ENCODE measurements at regions not wholly inside any gene's neighbourhood (a gene's known extent, or its start where the extent isn't known, plus 50 kb on each side); places are given as distances from the start of the nearest gene placed in this dataset.

DNA sequence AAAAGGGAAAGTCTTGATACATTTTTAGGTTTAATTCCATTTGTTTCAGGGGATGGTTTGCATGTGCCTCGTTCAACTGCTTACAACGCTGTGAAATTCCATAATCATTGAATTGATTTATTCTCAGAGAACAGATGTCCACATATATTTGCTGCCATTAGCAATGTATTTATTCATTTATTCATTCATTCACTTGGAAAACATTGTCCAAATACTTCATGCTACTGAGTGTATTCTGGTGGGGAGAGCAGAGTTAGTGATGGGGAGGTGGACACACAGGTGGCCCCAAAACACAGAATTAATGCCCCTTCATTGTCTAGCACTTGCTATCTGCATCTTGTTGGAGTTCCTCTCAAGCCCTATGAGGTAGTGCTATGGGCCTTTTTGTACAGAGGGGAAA is 141.2 kb upstream of the PARP11 start:
- no peak overlapping the region for H3K4me3 Mint-ChIP-seq
- H3K9me3 Mint-ChIP-seq = no peaks in the 10 kb centered on the region
- no peaks in the 10 kb centered on the region for H3K36me3 Mint-ChIP-seq (ENCODE audit: low read depth)
- no peak overlapping the region for H3K27ac Mint-ChIP-seq
- no peaks in the 10 kb centered on the region for H3K27me3 Mint-ChIP-seq
- DNase-seq = no peak
- H3K4me1 Mint-ChIP-seq = no peaks in the 10 kb centered on the region
- no peak for ATAC-seq

DNA sequence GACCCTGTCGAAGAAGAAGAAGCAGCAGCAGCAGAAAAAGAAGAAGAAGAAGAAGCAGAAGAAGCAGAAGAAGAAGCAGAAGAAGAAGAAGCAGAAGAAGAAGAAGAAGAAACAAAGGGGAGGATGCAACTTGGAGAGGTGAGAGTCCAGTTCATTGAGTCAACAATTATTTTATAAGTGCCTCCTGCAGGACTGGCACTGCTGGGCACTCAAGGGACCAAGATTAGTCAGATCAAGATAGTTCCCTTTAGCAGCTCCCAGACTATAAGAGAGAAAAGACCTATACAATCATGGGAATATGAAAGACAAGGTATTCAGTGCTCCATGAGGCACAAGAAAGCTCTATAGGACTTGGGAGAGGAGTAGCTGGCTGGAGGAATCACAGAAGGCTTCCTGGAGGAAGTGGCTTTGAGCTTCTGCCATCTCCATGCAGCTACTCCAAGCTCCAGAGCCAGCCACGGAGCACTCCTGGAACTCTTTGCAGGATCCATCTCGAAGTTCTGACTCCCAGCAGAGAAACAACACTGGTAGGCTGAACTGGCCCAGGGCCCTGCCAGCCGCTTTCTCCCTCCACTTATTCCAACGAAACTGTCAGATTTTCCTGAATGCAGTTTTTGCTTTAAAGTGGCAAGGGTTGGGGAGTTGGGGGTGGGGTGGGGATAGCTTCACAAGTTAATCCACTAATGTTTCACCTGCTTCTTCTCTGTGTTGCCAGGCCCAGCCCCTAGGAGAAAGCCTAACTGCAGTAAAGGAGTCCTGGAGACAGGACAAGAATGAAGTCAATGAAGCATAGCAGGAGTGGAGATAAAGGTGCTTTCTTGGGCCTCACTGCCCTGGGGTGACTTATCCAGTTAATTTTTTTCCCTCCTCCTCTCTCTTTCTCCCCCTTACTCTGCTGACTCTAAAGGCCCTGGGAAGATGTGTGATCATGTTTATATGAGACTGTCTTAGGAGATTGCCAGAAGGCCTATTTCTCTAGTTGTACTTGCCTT is 140.1 kb upstream of the PARP11 start:
- Mint-ChIP-seq H3K27ac (no peak overlapping the region), H3K4me1 (no peaks in the 10 kb centered on the region), H3K27me3 (no peaks in the 10 kb centered on the region), H3K9me3 (no peaks in the 10 kb centered on the region), H3K36me3 (ENCODE audit: low read depth) (no peaks in the 10 kb centered on the region), H3K4me3 (no peak overlapping the region)
- no peak for ATAC-seq
- DNase-seq = no peak

DNA sequence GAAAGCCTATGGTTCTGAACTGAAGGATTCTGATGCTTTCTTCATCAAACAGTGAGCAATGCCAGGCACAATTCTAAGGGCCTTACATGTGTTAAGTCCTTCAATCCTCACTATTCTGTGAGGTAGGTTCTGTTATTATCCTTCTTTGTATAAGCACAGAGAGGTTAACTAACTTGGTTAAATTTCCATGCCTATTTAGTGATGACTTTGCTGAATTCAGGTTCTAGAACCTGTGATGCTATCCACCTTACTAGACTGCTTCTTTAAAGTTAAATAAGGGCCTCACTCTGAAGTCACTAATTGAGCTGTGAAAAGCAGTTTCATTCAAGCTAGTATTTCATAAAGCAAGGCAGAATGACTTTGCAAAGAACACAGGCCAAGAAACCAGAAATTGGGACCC is 138.9 kb upstream of the PARP11 start:
- no peak overlapping the region for H3K4me3 Mint-ChIP-seq
- no peak overlapping the region for H3K27ac Mint-ChIP-seq
- H3K4me1 Mint-ChIP-seq = no peaks in the 10 kb centered on the region
- ATAC-seq (no peak), DNase-seq (no peak)
- H3K9me3 Mint-ChIP-seq = no peaks in the 10 kb centered on the region
- H3K36me3 Mint-ChIP-seq (ENCODE audit: low read depth) = no peaks in the 10 kb centered on the region
- no peaks in the 10 kb centered on the region for H3K27me3 Mint-ChIP-seq

- Mint-ChIP-seq H3K27ac (no peak overlapping the region), H3K9me3 (no peaks in the 10 kb centered on the region), H3K4me1 (no peaks in the 10 kb centered on the region), H3K27me3 (no peaks in the 10 kb centered on the region), H3K4me3 (no peak overlapping the region), H3K36me3 (ENCODE audit: low read depth) (no peaks in the 10 kb centered on the region)
- DNase-seq (no peak), ATAC-seq (no peak)
Observed at GRCh38 chr12:4011597-4011996, 138.4 kb upstream of the PARP11 start.

DNA sequence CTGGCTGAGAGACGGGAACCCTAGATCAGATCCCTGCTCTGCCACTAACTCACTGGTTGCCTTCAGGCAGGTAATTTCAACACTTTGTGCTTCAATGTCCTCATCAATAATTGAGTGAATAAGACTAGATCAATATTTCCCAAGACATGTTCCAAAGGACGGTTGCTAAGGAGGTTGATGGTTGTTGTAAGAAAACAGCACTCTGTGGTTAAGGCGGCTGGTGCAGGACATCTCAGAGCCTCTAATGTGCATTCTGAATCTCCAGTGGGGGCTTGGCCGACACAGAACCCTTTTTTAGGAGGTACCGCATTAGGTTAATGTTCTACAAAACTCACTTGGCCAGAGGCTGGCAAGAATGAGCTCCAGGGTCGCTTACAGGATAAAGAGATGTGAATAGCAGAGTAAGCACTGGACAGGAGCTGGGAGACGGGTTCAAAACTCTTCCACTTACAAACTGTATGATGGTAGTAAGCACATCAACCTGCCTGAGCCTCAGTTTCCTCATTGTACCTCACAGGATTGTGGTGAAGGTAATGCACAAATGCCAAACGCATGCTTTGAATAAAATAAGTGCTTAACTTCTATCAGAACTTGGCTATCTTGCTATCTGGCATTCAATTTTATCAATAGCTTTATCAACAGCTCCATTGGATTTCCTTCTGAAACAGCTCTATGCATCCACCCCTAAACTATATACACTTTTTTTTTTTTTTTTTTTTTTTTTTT is 136.9 kb upstream of the PARP11 start:
- H3K4me3 Mint-ChIP-seq = no peak overlapping the region
- no peak for ATAC-seq
- H3K27ac Mint-ChIP-seq = no peak overlapping the region
- H3K27me3 Mint-ChIP-seq = no peaks in the 10 kb centered on the region
- H3K9me3 Mint-ChIP-seq = no peaks in the 10 kb centered on the region
- H3K4me1 Mint-ChIP-seq = no peaks in the 10 kb centered on the region
- H3K36me3 Mint-ChIP-seq (ENCODE audit: low read depth) = no peaks in the 10 kb centered on the region
- DNase-seq = no peak

GRCh38 chr12:4006743-4007142 is 133.5 kb upstream of the PARP11 start:
- Mint-ChIP-seq H3K4me1 (no peaks in the 10 kb centered on the region), H3K27ac (no peak overlapping the region), H3K36me3 (ENCODE audit: low read depth) (no peaks in the 10 kb centered on the region), H3K27me3 (no peaks in the 10 kb centered on the region), H3K4me3 (no peak overlapping the region), H3K9me3 (no peaks in the 10 kb centered on the region)
- ATAC-seq = no peak
- DNase-seq = no peak

- Mint-ChIP-seq H3K27me3 (no peaks in the 10 kb centered on the region), H3K4me1 (no peaks in the 10 kb centered on the region), H3K36me3 (ENCODE audit: low read depth) (no peaks in the 10 kb centered on the region), H3K27ac (no peak overlapping the region), H3K4me3 (no peak overlapping the region), H3K9me3 (no peaks in the 10 kb centered on the region)
- DNase-seq (no peak), ATAC-seq (no peak)
Observed at GRCh38 chr12:4005851-4006430, 132.7 kb upstream of the PARP11 start.

DNA sequence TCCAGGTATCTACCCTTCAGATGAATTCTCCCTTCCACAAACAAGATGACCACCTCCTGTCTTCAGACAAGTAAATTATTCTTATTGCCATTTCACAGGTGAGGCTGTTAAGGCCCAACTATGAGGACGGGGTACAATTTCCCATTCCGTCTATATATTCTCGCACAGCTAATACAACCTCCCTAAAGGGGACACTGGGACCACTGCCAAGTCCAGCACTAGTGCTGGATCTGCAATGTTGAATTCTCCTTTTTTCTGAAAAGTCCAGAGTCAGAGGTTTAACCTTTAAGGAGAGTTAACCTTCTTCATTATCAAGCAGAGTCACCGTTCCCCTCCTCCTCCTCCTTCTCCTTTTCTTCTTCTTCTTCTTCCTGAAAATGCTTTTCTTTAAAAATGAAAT is 130.4 kb upstream of the PARP11 start:
- DNase-seq (no peak), ATAC-seq (no peak)
- Mint-ChIP-seq H3K27ac (no peak overlapping the region), H3K4me1 (peaks cover 15% of the 10 kb centered on the region), H3K4me3 (no peak overlapping the region), H3K9me3 (no peaks in the 10 kb centered on the region), H3K27me3 (no peaks in the 10 kb centered on the region), H3K36me3 (ENCODE audit: low read depth) (no peaks in the 10 kb centered on the region)

- H3K27me3 Mint-ChIP-seq = no peaks in the 10 kb centered on the region
- H3K27ac Mint-ChIP-seq = no peak overlapping the region
- peaks cover 19% of the 10 kb centered on the region for H3K4me1 Mint-ChIP-seq
- H3K9me3 Mint-ChIP-seq = no peaks in the 10 kb centered on the region
- DNase-seq (no peak), ATAC-seq (no peak)
- H3K36me3 Mint-ChIP-seq (ENCODE audit: low read depth) = no peaks in the 10 kb centered on the region
- no peak overlapping the region for H3K4me3 Mint-ChIP-seq
Observed at GRCh38 chr12:4002601-4003000, 129.4 kb upstream of the PARP11 start.

DNA sequence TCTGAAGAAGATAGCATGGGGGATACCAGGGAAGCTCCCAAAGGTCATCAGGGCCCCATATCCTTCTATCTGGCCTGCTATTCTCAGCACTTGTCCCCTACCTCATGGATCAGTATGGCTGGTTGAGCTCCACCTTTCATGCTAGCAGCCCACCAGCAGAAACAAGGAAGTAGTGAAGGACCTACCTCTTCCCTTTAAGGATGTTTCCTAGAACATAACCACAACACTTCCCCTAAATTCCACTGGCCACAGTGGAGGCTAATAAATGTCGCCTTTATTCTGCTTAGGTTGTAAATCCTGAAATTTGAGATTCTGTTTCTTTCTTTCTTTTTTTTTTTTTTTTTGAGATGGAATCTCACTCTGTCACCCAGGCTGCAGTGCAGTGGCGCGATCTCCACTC is 128.6 kb upstream of the PARP11 start:
- Mint-ChIP-seq H3K36me3 (ENCODE audit: low read depth) (no peaks in the 10 kb centered on the region), H3K4me1 (peaks cover 21% of the 10 kb centered on the region), H3K27ac (no peak overlapping the region), H3K9me3 (no peaks in the 10 kb centered on the region), H3K4me3 (no peak overlapping the region), H3K27me3 (no peaks in the 10 kb centered on the region)
- no peak for ATAC-seq
- no peak for DNase-seq

GRCh38 chr12:4001031-4001430 is 127.8 kb upstream of the PARP11 start:
- no peaks in the 10 kb centered on the region for H3K9me3 Mint-ChIP-seq
- H3K4me1 Mint-ChIP-seq = peaks cover 21% of the 10 kb centered on the region
- H3K27ac Mint-ChIP-seq = no peak overlapping the region
- H3K36me3 Mint-ChIP-seq (ENCODE audit: low read depth) = no peaks in the 10 kb centered on the region
- ATAC-seq = no peak
- no peaks in the 10 kb centered on the region for H3K27me3 Mint-ChIP-seq
- DNase-seq = no peak
- no peak overlapping the region for H3K4me3 Mint-ChIP-seq

DNA sequence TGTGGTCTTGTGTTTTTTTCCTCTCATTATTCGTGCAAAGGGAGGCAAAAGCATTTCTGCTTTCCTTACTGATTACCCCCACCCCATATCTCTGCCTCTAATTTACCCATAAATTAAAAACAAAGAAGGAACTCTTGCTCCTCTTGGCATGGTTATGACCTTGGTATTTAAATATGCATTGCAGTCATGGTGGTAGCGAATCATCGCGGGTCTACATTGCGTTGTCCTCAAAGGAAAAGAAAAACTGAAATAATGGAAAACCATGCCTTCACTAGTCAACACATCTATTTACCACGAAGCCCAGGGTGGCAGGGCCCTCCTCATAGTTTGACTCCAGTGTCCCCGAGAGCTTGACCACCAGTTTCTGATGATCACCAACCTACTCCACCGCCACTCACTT is 126.7 kb upstream of the PARP11 start:
- Mint-ChIP-seq H3K4me1 (peaks cover 21% of the 10 kb centered on the region), H3K27me3 (no peaks in the 10 kb centered on the region), H3K4me3 (no peak overlapping the region), H3K36me3 (ENCODE audit: low read depth) (no peaks in the 10 kb centered on the region), H3K27ac (no peak overlapping the region), H3K9me3 (no peaks in the 10 kb centered on the region)
- no peak for DNase-seq
- peak; percentile 48 for ATAC-seq

GRCh38 chr12:3998968-3999792 is 126.0 kb upstream of the PARP11 start:
- no peak for ATAC-seq
- Mint-ChIP-seq H3K4me3 (no peak overlapping the region), H3K27me3 (no peaks in the 10 kb centered on the region), H3K9me3 (no peaks in the 10 kb centered on the region), H3K4me1 (peaks cover 24% of the 10 kb centered on the region), H3K36me3 (ENCODE audit: low read depth) (no peaks in the 10 kb centered on the region), H3K27ac (no peak overlapping the region)
- DNase-seq = no peak

GRCh38 chr12:3998397-3998796 is 125.2 kb upstream of the PARP11 start:
- Mint-ChIP-seq H3K27me3 (no peaks in the 10 kb centered on the region), H3K4me3 (no peak overlapping the region), H3K4me1 (peaks cover 24% of the 10 kb centered on the region), H3K27ac (no peak overlapping the region), H3K9me3 (no peaks in the 10 kb centered on the region), H3K36me3 (ENCODE audit: low read depth) (no peaks in the 10 kb centered on the region)
- ATAC-seq (no peak), DNase-seq (no peak)

Data from activated naive CD8-positive, alpha-beta T cell treated with anti-CD3 and anti-CD28 coated beads, Interleukin-2, amount 50 U/mL, for 24 hours (primary cell).